Thyroid gland (tissue), 4 donors: ENCODE measurements at regions not wholly inside any gene's neighbourhood (a gene's known extent, or its start where the extent isn't known, plus 50 kb on each side); places are given as distances from the start of the nearest gene placed in this dataset.
A peak's percentile ranks its signal among the peaks of the same experiment; 100 is the strongest.

Source experiments
- DNase-seq, 2 donors: peaks; one replicate each; pipeline ENCODE4 v3.0.0-alpha.2; 2019
- H3K27ac ChIP-seq, 3 donors: fragments of 200-600 bp; sonication (generic); 1 replicate in 2 of 3; 2 replicates in 1 of 3; pipeline ENCODE4 v1.5.1; 2016 to 2019; ENCODE audit warnings: mild to moderate bottlenecking in 1 of 3, moderate library complexity in 1 of 3
- H3K27me3 ChIP-seq: fragments of 200-600 bp; sonication (generic); one replicate; pipeline ENCODE4 v1.5.1; 2019
- H3K36me3 ChIP-seq, 2 donors: fragments of 200-600 bp; sonication (generic); one replicate each; pipeline ENCODE4 v1.5.1; 2016 to 2019
- H3K4me1 ChIP-seq, 2 donors: fragments of 200-600 bp; sonication (generic); one replicate each; pipeline ENCODE4 v1.5.1; 2017 to 2019
- H3K4me3 ChIP-seq, 3 donors: fragments of 200-600 bp; sonication (generic); replicated peaks in 1 of 3; 1 replicate in 2 of 3; 2 replicates in 1 of 3; pipeline ENCODE4 v1.5.1; 2016; ENCODE audit warnings: mild to moderate bottlenecking in 1 of 3
- H3K9me3 ChIP-seq: fragments of 200-600 bp; sonication (generic); one replicate; pipeline ENCODE4 v1.5.1; 2017
- CTCF ChIP-seq, 6 experiments: fragments of 200-600 bp in 3 of 6; fragments of 450-650 bp in 3 of 6; sonication (generic) in 3 of 6; IDR thresholded peaks; one replicate each; pipeline ENCODE4 v1.5.1; 2016 to 2019; ENCODE audit warnings: antibody characterized with exemption in 6 of 6, mild to moderate bottlenecking in 2 of 6, inconsistent platforms in 1 of 6, moderate library complexity in 1 of 6
- POLR2A ChIP-seq, 2 donors: fragments of 450-650 bp; IDR thresholded peaks; one replicate each; pipeline ENCODE4 v1.6.1; 2017; ENCODE audit warnings: antibody characterized with exemption in 2 of 2, mild to moderate bottlenecking in 2 of 2, moderate library complexity in 1 of 2
- WGBS, 2 donors: methylation state at CpG; one replicate each; pipeline ENCODE4 v1.1.5; 2017; 5-methylcytosine and 5-hydroxymethylcytosine counted together
- intact Hi-C: fragments of 100-400 bp; cut with DNase I; formaldehyde crosslinking; loops from one replicate; pipeline ENCODE4 v1.15.1; 2023

- intact Hi-C loops, result no loop called here
- TF ChIP-seq POLR2A (IDR thresholded peaks at IDR 0.05), result peak in 1 of 2 donors; percentile 43
- peak in 3 of 6 experiments; percentile 10 to 33 (median 21) for TF ChIP-seq CTCF (IDR thresholded peaks at IDR 0.05)
- peak; percentile 64 to 75 for DNase-seq
- Histone ChIP-seq H3K27me3 (no peaks in the 10 kb centered on the region), H3K27ac (peak overlapping the region; percentile 1 to 59 (median 6)), H3K4me1 (peaks cover 0 to 4% of the 10 kb centered on the region in 2 donors), H3K36me3 (no peaks in the 10 kb centered on the region), H3K4me3 (no peak overlapping the region), H3K9me3 (no peaks in the 10 kb centered on the region)
- 38 to 40% methylated on average over 5 of the region's 5 CpGs for WGBS, 2 donors
These were observed 275.2 kb downstream of the IPMK start for GRCh38 chr10:57992321-57993077.

GRCh38 chr10:57988964-57989363 is 278.7 kb downstream of the IPMK start:
- H3K27ac ChIP-seq, result no peak overlapping the region
- no peaks in the 10 kb centered on the region for H3K27me3 ChIP-seq
- TF ChIP-seq POLR2A (IDR thresholded peaks at IDR 0.05), result no peak
- TF ChIP-seq CTCF (IDR thresholded peaks at IDR 0.05), result no peak
- intact Hi-C loops, result no loop called here
- no peaks in the 10 kb centered on the region for H3K9me3 ChIP-seq
- no peak overlapping the region for H3K4me3 ChIP-seq
- WGBS, 2 donors, result 76 to 93% methylated on average over 2 of the region's 2 CpGs
- no peaks in the 10 kb centered on the region for H3K36me3 ChIP-seq
- DNase-seq, result no peak
- H3K4me1 ChIP-seq, result peaks cover 10 to 13% of the 10 kb centered on the region in 2 donors

GRCh38 chr10:57987055-57987721 is 280.5 kb downstream of the IPMK start:
- Histone ChIP-seq H3K4me1 (peaks cover 10 to 13% of the 10 kb centered on the region in 2 donors), H3K27ac (no peak overlapping the region), H3K27me3 (no peaks in the 10 kb centered on the region), H3K4me3 (no peak overlapping the region), H3K36me3 (no peaks in the 10 kb centered on the region), H3K9me3 (no peaks in the 10 kb centered on the region)
- peak in 1 of 2 donors; percentile 10 for DNase-seq
- TF ChIP-seq POLR2A (IDR thresholded peaks at IDR 0.05) (no peak), CTCF (IDR thresholded peaks at IDR 0.05) (no peak)
- intact Hi-C loops, result no loop called here
- WGBS, 2 donors, result 82 to 88% methylated on average over 6 of the region's 6 CpGs

DNA sequence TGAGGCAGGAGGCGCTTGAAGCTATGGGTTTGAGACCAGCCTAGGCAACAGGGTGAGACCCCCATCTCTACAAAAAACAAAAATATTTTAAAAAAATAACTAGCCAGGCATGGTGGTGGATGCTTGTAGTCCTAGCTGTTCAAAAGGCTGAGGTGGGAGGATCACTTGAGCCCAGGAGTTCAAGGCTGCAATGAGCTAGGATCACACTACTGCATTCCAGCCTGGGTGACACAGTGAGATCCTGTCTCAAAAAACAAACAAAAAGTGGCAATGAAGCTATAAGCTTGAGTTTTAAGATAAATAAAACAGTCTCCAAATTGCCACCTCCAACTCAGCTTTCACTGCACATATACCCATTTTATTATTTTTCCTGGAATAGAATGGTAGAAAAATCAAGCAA is 281.3 kb downstream of the IPMK start:
- Histone ChIP-seq H3K27ac (peak overlapping the region in 1 of 3 donors; percentile 19), H3K36me3 (no peaks in the 10 kb centered on the region), H3K4me1 (peaks cover 10 to 13% of the 10 kb centered on the region in 2 donors), H3K9me3 (no peaks in the 10 kb centered on the region), H3K27me3 (no peaks in the 10 kb centered on the region), H3K4me3 (no peak overlapping the region)
- no peak for DNase-seq
- TF ChIP-seq POLR2A (IDR thresholded peaks at IDR 0.05) (no peak), CTCF (IDR thresholded peaks at IDR 0.05) (no peak)
- intact Hi-C loops, result no loop called here
- WGBS, 2 donors, result 97 to 98% methylated on average over 1 of the region's 1 CpG

DNA sequence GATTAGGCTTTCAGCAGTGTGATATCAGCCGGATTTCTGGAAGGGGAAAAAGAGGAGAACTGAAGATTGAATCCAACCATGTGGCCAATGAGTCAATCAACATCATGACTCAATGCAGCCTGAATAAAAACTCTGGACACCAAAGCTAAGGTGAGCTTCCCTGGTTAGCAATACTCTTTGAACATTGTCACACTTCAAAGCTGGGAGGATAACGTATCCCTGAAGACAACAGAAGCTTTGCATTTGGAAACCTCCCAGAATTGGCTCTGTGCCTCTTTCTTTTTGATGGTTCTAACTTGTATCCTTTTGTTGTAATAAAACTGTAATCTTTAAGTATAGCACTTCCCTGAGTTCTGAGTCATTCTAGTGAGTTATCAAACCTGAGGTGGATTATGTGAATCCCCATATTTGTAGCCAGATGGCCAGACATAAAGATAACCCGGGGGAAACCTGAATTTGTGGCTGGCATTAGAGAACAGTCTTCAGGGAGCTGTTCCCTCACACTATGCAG is 284.4 kb downstream of the IPMK start:
- WGBS, 2 donors, result 49 to 58% methylated on average over 3 of the region's 3 CpGs
- DNase-seq, result no peak
- Histone ChIP-seq H3K27me3 (no peaks in the 10 kb centered on the region), H3K4me1 (peaks cover 10 to 18% of the 10 kb centered on the region in 2 donors), H3K4me3 (no peak overlapping the region), H3K36me3 (no peaks in the 10 kb centered on the region), H3K27ac (no peak overlapping the region), H3K9me3 (no peaks in the 10 kb centered on the region)
- TF ChIP-seq CTCF (IDR thresholded peaks at IDR 0.05) (no peak), POLR2A (IDR thresholded peaks at IDR 0.05) (no peak)
- intact Hi-C loops, result no loop called here
